ENCODE measurements at regions not wholly inside any gene's neighbourhood (a gene's known extent, or its start where the extent isn't known, plus 50 kb on each side); places are given as distances from the start of the nearest gene placed in this dataset.

GRCh38 chr3:197378985-197379718, 80.7 kb upstream of the DLG1 start:
- TF ChIP-seq, protein P1, sequence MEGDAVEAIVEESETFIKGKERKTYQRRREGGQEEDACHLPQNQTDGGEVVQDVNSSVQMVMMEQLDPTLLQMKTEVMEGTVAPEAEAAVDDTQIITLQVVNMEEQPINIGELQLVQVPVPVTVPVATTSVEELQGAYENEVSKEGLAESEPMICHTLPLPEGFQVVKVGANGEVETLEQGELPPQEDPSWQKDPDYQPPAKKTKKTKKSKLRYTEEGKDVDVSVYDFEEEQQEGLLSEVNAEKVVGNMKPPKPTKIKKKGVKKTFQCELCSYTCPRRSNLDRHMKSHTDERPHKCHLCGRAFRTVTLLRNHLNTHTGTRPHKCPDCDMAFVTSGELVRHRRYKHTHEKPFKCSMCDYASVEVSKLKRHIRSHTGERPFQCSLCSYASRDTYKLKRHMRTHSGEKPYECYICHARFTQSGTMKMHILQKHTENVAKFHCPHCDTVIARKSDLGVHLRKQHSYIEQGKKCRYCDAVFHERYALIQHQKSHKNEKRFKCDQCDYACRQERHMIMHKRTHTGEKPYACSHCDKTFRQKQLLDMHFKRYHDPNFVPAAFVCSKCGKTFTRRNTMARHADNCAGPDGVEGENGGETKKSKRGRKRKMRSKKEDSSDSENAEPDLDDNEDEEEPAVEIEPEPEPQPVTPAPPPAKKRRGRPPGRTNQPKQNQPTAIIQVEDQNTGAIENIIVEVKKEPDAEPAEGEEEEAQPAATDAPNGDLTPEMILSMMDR (IDR thresholded peaks at IDR 0.05) = no peak
- no peak for TF ChIP-seq REST (IDR thresholded peaks at IDR 0.05; ENCODE audit: insufficient read depth in 1 of 2, low read depth in 2 of 2, low read length in 1 of 2)

Data from Panc1 (cell line).